Osteoblast (primary cell): ENCODE measurements at regions not wholly inside any gene's neighbourhood (a gene's known extent, or its start where the extent isn't known, plus 50 kb on each side); places are given as distances from the start of the nearest gene placed in this dataset.

Source experiments
- DNase-seq: peaks from one replicate; pipeline ENCODE4 v3.0.0; 2011; ENCODE audit warnings: low spot score, mixed read lengths; ENCODE audit not compliant: insufficient read length; ENCODE audit errors: missing footprints
- H2AFZ ChIP-seq: 2 replicates; pipeline ENCODE4 v1.6.0; 2011; ENCODE audit warnings: mild to moderate bottlenecking, low read length
- H3K27ac ChIP-seq: 2 replicates; pipeline ENCODE4 v1.5.1; 2011; ENCODE audit warnings: mild to moderate bottlenecking, low read depth, low read length, moderate library complexity
- H3K27me3 ChIP-seq: 2 replicates; pipeline ENCODE4 v1.6.0; 2012; ENCODE audit warnings: mild to moderate bottlenecking, control low read depth, inconsistent platforms, low read length, moderate library complexity; ENCODE audit not compliant: insufficient read depth
- H3K36me3 ChIP-seq: 2 replicates; pipeline ENCODE4 v1.5.1; 2011; ENCODE audit warnings: mild to moderate bottlenecking, low read length, control low read depth, moderate library complexity; ENCODE audit not compliant: insufficient read depth
- H3K4me1 ChIP-seq: 2 replicates; pipeline ENCODE4 v1.5.1; 2011; ENCODE audit warnings: mild to moderate bottlenecking, low read length, control low read depth, moderate library complexity; ENCODE audit not compliant: insufficient read depth
- H3K4me2 ChIP-seq: 2 replicates; pipeline ENCODE4 v1.6.0; 2011; ENCODE audit warnings: mild to moderate bottlenecking, low read length; ENCODE audit not compliant: insufficient read depth
- H3K4me3 ChIP-seq: fragments of 200-600 bp; sonication (generic); 3 replicates; pipeline ENCODE4 v1.5.1; 2012; ENCODE audit warnings: mild to moderate bottlenecking, low read length, inconsistent platforms; ENCODE audit not compliant: insufficient read depth
- H3K79me2 ChIP-seq: 2 replicates; pipeline ENCODE4 v1.6.0; 2012; ENCODE audit warnings: mild to moderate bottlenecking, low read length, control low read depth, inconsistent platforms; ENCODE audit not compliant: insufficient read depth
- H3K9me3 ChIP-seq: 2 replicates; pipeline ENCODE4 v1.5.1; 2011; ENCODE audit warnings: low read depth, low read length, control low read depth
- H4K20me1 ChIP-seq: 2 replicates; pipeline ENCODE4 v1.6.0; 2012; ENCODE audit warnings: mild to moderate bottlenecking, low read length, control low read depth; ENCODE audit not compliant: insufficient read depth
- TF ChIP-seq, protein P1 (sequence below): IDR thresholded peaks from 2 replicates; pipeline ENCODE4 v1.5.1; 2011; ENCODE audit warnings: mild to moderate bottlenecking, low read depth, low read length, moderate library complexity; ENCODE audit errors: extremely low read depth

DNA sequence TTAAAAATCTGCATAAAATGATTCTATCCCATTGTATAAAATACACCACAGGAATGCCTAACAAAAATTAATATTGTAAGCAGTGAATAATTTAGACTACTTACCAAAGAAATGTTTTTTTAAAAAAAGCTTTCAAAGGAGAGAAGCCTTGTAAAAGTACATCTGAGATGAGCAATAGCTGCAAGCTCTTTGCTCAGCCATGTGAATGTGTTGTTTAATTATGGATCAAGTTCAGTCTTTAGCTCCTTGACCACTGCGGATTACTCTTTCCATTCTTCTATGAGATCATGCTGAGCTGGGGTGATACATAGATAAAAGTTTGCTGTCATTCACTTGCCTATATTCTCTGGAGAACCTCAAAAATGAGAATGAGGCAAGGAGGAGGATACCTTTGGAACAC lies 782.4 kb upstream of the ZNF608 start:
- H4K20me1 ChIP-seq = no peaks in the 10 kb centered on the region
- no peak overlapping the region for H3K4me3 ChIP-seq
- TF ChIP-seq, protein P1, sequence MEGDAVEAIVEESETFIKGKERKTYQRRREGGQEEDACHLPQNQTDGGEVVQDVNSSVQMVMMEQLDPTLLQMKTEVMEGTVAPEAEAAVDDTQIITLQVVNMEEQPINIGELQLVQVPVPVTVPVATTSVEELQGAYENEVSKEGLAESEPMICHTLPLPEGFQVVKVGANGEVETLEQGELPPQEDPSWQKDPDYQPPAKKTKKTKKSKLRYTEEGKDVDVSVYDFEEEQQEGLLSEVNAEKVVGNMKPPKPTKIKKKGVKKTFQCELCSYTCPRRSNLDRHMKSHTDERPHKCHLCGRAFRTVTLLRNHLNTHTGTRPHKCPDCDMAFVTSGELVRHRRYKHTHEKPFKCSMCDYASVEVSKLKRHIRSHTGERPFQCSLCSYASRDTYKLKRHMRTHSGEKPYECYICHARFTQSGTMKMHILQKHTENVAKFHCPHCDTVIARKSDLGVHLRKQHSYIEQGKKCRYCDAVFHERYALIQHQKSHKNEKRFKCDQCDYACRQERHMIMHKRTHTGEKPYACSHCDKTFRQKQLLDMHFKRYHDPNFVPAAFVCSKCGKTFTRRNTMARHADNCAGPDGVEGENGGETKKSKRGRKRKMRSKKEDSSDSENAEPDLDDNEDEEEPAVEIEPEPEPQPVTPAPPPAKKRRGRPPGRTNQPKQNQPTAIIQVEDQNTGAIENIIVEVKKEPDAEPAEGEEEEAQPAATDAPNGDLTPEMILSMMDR = no peak
- H3K79me2 ChIP-seq = no peaks in the 10 kb centered on the region
- no peaks in the 10 kb centered on the region for H3K27me3 ChIP-seq
- no peak for DNase-seq
- peaks cover 5% of the 10 kb centered on the region for H3K4me1 ChIP-seq
- no peak overlapping the region for H3K27ac ChIP-seq
- no peaks in the 10 kb centered on the region for H3K36me3 ChIP-seq
- H3K4me2 ChIP-seq = no peak overlapping the region
- H2AFZ ChIP-seq = no peak overlapping the region
- no peaks in the 10 kb centered on the region for H3K9me3 ChIP-seq

DNA sequence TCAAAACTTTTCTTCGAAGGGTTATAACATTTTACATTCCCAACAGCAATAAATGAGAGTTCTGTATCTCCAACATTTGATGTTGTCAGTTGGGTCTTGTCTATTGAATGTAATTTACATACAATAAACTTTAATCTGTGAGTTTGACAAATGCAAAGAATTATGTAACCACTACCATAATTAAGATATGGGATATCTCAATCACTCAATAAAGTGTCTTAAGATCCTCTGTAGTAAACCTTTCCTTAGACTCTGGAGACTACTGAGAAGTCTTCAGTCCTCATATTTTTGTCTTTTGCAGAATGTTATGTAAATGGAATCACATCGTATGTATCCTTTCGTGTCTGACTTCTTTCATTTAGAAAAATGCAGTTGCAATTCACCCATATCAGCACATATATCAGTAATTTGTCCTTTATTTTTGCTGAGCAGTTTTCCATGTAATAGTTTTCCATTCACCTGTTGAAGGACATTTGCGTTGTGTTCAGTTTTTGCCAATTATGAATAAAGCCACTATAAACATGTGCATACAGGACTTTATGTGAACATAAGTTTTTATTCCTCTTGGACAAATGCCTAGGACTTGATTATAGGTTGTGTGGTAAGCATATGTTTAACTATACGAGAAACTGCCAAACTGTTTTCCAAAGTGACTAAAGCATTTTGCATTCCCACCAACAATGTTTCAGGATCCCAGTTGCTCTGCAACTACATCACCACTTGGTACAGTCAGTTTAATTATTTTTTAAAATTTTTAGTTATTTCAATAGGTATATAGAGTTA lies 784.6 kb upstream of the ZNF608 start:
- no peaks in the 10 kb centered on the region for H3K27me3 ChIP-seq
- H3K79me2 ChIP-seq = no peaks in the 10 kb centered on the region
- no peak for DNase-seq
- H3K4me3 ChIP-seq = no peak overlapping the region
- H2AFZ ChIP-seq = no peak overlapping the region
- H3K9me3 ChIP-seq = no peaks in the 10 kb centered on the region
- peaks cover 5% of the 10 kb centered on the region for H3K4me1 ChIP-seq
- no peaks in the 10 kb centered on the region for H4K20me1 ChIP-seq
- H3K4me2 ChIP-seq = no peak overlapping the region
- no peaks in the 10 kb centered on the region for H3K36me3 ChIP-seq
- H3K27ac ChIP-seq = no peak overlapping the region
- TF ChIP-seq, protein P1 = no peak

DNA sequence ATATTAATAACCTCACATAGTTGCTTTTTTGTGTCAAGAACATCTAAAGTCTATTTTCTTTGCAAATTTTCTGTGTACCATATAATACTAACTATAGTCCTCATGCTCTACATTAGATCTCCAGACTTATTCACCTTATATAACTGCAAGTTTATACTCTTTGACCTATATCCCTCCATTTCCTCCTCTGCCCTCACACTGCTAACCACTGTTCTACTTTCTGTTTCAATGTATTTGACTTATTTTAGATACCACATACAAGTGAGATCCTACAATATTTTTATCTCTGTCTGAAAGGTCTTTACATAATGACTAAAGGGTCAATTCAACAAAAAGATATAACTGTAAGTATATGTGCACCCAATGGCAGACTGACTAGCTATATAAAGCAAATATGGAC lies 789.7 kb upstream of the ZNF608 start:
- Histone ChIP-seq H3K27me3 (no peaks in the 10 kb centered on the region), H3K36me3 (no peaks in the 10 kb centered on the region), H4K20me1 (no peaks in the 10 kb centered on the region), H2AFZ (no peak overlapping the region), H3K27ac (no peak overlapping the region), H3K4me2 (peak overlapping the region; percentile 23), H3K4me1 (peaks cover 5% of the 10 kb centered on the region), H3K79me2 (no peaks in the 10 kb centered on the region), H3K4me3 (no peak overlapping the region), H3K9me3 (no peaks in the 10 kb centered on the region)
- TF ChIP-seq, protein P1 = no peak
- no peak for DNase-seq

DNA sequence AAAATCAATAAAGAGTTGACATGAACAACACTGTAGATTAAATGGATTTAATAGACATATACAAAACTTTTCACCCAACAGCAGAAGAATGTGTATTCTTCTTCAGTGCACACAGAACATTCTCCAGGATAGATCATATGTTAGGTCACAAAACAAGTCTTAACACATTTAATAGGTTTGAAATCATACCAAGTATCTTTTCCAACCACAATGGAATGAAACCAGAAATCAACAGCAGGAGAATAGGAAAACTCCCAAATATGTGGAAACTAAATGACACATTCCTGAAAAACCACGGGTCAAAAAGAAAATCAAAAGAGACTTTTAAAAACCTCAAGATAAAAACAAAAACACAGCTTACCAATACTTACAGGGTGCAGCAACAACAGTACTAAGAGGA lies 790.1 kb upstream of the ZNF608 start:
- Histone ChIP-seq H3K4me1 (peaks cover 5% of the 10 kb centered on the region), H3K27ac (no peak overlapping the region), H3K9me3 (no peaks in the 10 kb centered on the region), H4K20me1 (no peaks in the 10 kb centered on the region), H3K27me3 (no peaks in the 10 kb centered on the region), H3K4me2 (peak overlapping the region; percentile 23), H3K4me3 (no peak overlapping the region), H3K79me2 (no peaks in the 10 kb centered on the region), H2AFZ (no peak overlapping the region), H3K36me3 (no peaks in the 10 kb centered on the region)
- DNase-seq = peak; percentile 15
- TF ChIP-seq, protein P1 = no peak
